Tibial nerve (tissue), 3 donors: ENCODE measurements at regions not wholly inside any gene's neighbourhood (a gene's known extent, or its start where the extent isn't known, plus 50 kb on each side); places are given as distances from the start of the nearest gene placed in this dataset.

Experiments used
- CTCF ChIP-seq, 5 experiments: fragments of 200-600 bp in 3 of 5; fragments of 450-650 bp in 2 of 5; sonication (generic) in 3 of 5; IDR thresholded peaks; one replicate each; pipeline ENCODE4 v1.5.1; 2016 to 2019; ENCODE audit warnings: antibody characterized with exemption in 5 of 5, mild to moderate bottlenecking in 3 of 5, moderate library complexity in 2 of 5
- POLR2A ChIP-seq, 2 donors: fragments of 450-650 bp; IDR thresholded peaks; one replicate each; pipeline ENCODE4 v1.6.1; 2017; ENCODE audit warnings: antibody characterized with exemption in 2 of 2, mild to moderate bottlenecking in 2 of 2, moderate library complexity in 2 of 2

- no peak for TF ChIP-seq CTCF (IDR thresholded peaks at IDR 0.05)
- no peak for TF ChIP-seq POLR2A (IDR thresholded peaks at IDR 0.05)
Measured at GRCh38 chr7:91661727-91662126, 218.8 kb downstream of the MTERF1 start.
